MM.1S (cell line): ENCODE measurements at regions not wholly inside any gene's neighbourhood (a gene's known extent, or its start where the extent isn't known, plus 50 kb on each side); places are given as distances from the start of the nearest gene placed in this dataset.

ENCODE experiments used
- EZH2 ChIP-seq: fragments of 300-600 bp; sonication (generic); optimal IDR thresholded peaks from 2 replicates; pipeline ENCODE3; 2017; ENCODE audit warnings: low read depth, mild to moderate bottlenecking, antibody characterized with exemption, low read length, mixed read lengths
- EZH2phosphoT487 ChIP-seq: fragments of 300-600 bp; sonication (generic); IDR thresholded peaks from 2 replicates; pipeline ENCODE4 v1.6.1; 2018; ENCODE audit warnings: antibody characterized with exemption, low read length
- TF ChIP-seq, protein P1 (sequence below): fragments of 300-600 bp; sonication (generic); IDR thresholded peaks from 2 replicates; pipeline ENCODE4 v1.5.1; 2016; ENCODE audit warnings: antibody characterized with exemption, low read length, mixed read lengths

DNA sequence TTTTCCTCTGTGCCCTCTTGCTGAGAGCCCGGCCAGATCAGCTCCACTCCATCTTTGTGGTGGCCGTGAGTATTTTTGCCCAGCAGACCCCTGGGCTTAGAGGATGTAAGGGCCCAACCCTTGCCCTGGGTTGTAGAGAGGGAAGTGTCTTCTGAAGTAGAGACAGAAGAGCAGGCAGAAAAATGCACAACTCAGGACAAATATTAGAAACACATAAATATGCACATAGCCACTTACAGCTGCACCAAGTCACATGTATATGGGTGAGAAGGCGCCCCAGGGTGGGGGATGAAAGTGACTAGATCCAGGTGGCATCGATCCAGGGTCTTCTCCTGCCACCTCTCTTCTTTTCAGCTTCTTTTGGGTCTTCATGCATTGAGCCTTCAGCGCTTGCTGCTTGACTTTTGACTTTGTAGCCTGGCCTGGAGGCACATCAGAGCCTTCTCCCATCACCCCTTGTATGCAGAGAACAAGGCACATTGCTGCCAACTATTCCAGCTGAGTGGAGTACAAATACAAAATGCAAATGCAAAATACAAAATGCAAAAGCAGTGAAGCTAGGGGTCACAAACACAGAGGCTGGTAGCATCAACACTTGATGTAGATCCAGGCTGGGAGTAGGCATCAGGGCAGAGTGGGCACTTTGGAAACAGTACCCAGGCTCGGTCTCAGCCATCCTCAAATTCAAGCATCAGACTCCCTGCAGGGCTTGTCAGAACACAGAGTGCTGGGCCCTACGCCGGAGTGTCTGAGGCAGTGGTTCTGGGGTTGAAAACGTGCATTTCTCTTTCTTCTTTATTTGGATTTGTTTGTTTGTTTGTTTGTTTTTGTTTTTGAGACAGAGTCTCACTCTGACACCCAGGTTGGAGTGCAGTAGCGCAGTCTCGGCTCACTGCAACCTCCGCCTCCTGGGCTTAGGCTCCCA is 133.0 kb downstream of the ASB7 start:
- no peak for TF ChIP-seq EZH2
- TF ChIP-seq, protein P1, sequence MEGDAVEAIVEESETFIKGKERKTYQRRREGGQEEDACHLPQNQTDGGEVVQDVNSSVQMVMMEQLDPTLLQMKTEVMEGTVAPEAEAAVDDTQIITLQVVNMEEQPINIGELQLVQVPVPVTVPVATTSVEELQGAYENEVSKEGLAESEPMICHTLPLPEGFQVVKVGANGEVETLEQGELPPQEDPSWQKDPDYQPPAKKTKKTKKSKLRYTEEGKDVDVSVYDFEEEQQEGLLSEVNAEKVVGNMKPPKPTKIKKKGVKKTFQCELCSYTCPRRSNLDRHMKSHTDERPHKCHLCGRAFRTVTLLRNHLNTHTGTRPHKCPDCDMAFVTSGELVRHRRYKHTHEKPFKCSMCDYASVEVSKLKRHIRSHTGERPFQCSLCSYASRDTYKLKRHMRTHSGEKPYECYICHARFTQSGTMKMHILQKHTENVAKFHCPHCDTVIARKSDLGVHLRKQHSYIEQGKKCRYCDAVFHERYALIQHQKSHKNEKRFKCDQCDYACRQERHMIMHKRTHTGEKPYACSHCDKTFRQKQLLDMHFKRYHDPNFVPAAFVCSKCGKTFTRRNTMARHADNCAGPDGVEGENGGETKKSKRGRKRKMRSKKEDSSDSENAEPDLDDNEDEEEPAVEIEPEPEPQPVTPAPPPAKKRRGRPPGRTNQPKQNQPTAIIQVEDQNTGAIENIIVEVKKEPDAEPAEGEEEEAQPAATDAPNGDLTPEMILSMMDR: no peak
- TF ChIP-seq EZH2phosphoT487: no peak
